ENCODE measurements at regions not wholly inside any gene's neighbourhood (a gene's known extent, or its start where the extent isn't known, plus 50 kb on each side); places are given as distances from the start of the nearest gene placed in this dataset.

DNA sequence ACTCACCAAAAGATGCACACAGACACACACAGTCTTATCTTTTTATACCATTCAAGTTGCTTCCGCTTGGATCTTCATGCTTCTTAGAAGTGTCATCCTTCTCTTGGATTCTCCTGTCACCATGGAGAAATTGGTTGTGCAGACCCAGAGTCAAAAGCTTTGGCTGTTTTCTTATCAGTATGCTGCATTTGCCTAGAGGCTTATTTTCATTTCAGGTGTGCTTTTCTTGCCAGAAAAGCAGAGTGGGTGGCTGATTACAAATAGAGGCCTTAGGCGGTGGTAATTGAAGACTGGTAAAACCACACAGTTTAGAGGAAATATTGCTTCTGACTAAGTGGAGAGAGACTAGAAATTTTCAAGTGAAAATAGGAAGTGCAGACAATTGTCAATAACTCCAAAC is 70.2 kb upstream of the TLE4 start:
- Mint-ChIP-seq H3K4me3 (no peak overlapping the region), H3K27me3 (no peaks in the 10 kb centered on the region), H3K9me3 (no peaks in the 10 kb centered on the region), H3K36me3 (ENCODE audit: low read depth) (no peaks in the 10 kb centered on the region), H3K27ac (no peak overlapping the region), H3K4me1 (no peaks in the 10 kb centered on the region)
- intact Hi-C loops (cut with micrococcal nuclease) = no loop called here
- TF ChIP-seq, protein P1, sequence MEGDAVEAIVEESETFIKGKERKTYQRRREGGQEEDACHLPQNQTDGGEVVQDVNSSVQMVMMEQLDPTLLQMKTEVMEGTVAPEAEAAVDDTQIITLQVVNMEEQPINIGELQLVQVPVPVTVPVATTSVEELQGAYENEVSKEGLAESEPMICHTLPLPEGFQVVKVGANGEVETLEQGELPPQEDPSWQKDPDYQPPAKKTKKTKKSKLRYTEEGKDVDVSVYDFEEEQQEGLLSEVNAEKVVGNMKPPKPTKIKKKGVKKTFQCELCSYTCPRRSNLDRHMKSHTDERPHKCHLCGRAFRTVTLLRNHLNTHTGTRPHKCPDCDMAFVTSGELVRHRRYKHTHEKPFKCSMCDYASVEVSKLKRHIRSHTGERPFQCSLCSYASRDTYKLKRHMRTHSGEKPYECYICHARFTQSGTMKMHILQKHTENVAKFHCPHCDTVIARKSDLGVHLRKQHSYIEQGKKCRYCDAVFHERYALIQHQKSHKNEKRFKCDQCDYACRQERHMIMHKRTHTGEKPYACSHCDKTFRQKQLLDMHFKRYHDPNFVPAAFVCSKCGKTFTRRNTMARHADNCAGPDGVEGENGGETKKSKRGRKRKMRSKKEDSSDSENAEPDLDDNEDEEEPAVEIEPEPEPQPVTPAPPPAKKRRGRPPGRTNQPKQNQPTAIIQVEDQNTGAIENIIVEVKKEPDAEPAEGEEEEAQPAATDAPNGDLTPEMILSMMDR (IDR thresholded peaks at IDR 0.05) = no peak
- POLR2A ChIA-PET = no interaction called here
- CTCF ChIA-PET = no interaction called here
- DNase-seq (no peak), ATAC-seq (ENCODE audit: low read depth) (no peak)

DNA sequence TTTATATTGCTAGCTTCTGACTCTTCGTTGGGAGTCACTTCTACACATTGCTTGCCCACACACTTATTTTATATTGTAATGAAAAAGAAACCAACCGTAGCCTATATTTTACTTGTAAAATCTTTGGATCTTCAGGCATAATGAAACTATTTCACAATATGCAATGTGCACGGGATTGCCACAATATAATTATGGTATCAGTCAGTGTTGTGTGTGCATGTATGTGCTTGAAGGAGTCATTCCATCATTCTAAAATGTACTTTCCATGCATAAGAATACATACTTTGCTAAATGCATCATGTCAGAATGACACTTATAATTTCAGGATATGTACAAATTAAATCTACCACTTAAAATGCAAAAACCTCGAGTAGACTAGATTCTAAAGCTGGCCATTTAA is 64.0 kb upstream of the TLE4 start:
- H3K36me3 Mint-ChIP-seq (ENCODE audit: low read depth) = no peaks in the 10 kb centered on the region
- no peaks in the 10 kb centered on the region for H3K9me3 Mint-ChIP-seq
- TF ChIP-seq, protein P1 (IDR thresholded peaks at IDR 0.05) = no peak
- H3K27me3 Mint-ChIP-seq = peaks cover 2% of the 10 kb centered on the region
- H3K4me3 Mint-ChIP-seq = no peak overlapping the region
- H3K4me1 Mint-ChIP-seq = no peaks in the 10 kb centered on the region
- ChIA-PET CTCF (no interaction called here), POLR2A (no interaction called here)
- ATAC-seq (ENCODE audit: low read depth) (no peak), DNase-seq (no peak)
- H3K27ac Mint-ChIP-seq = no peak overlapping the region
- intact Hi-C loops (cut with micrococcal nuclease) = no loop called here

DNA sequence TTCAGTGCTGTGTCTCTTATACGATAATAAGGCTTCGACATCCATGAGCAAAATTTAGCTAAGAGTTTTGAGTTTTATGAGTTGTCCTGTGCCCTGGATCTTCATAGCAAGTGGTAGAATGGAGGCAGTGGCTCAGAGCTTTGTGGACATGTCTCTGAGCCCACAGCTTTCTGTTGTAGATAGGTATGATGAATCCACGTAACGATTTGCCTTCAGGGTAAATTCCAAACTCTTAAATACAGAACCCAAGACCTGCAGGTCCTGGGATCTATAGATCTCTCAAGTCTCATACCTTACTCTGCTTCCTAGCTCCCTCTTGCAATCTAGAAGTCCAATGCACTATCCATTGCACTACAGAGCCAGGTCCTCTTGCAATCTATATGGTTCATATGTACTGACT is 59.5 kb upstream of the TLE4 start:
- H3K36me3 Mint-ChIP-seq (ENCODE audit: low read depth) = no peaks in the 10 kb centered on the region
- H3K27me3 Mint-ChIP-seq = peaks cover 4% of the 10 kb centered on the region
- POLR2A ChIA-PET = no interaction called here
- ATAC-seq (ENCODE audit: low read depth) (no peak), DNase-seq (no peak)
- H3K4me3 Mint-ChIP-seq = no peak overlapping the region
- H3K9me3 Mint-ChIP-seq = no peaks in the 10 kb centered on the region
- TF ChIP-seq, protein P1 (IDR thresholded peaks at IDR 0.05) = no peak
- intact Hi-C loops (cut with micrococcal nuclease) = no loop called here
- no peaks in the 10 kb centered on the region for H3K4me1 Mint-ChIP-seq
- no peak overlapping the region for H3K27ac Mint-ChIP-seq
- CTCF ChIA-PET = no interaction called here
